Nephron (organoid): ENCODE measurements at regions not wholly inside any gene's neighbourhood (a gene's known extent, or its start where the extent isn't known, plus 50 kb on each side); places are given as distances from the start of the nearest gene placed in this dataset.

Source experiments
- H3K27ac Mint-ChIP-seq, 3 experiments: 2 replicates each; pipeline ENCODE4 v1.8.0; 2020; ENCODE audit warnings: mixed read lengths in 3 of 3, mild to moderate bottlenecking in 2 of 3, moderate library complexity in 1 of 3
- H3K27me3 Mint-ChIP-seq: 2 replicates; pipeline ENCODE4 v1.8.0; 2021; ENCODE audit warnings: low read depth, mild to moderate bottlenecking, moderate library complexity, mixed read lengths
- H3K36me3 Mint-ChIP-seq: 2 replicates; pipeline ENCODE4 v1.8.0; 2020; ENCODE audit warnings: low read depth, mixed read lengths
- H3K4me1 Mint-ChIP-seq: 2 replicates; pipeline ENCODE4 v1.8.0; 2020; ENCODE audit warnings: mixed read lengths
- H3K4me3 Mint-ChIP-seq, 3 experiments: 2 replicates each; pipeline ENCODE4 v1.8.0; 2020; ENCODE audit warnings: mild to moderate bottlenecking in 3 of 3, mixed read lengths in 3 of 3, moderate library complexity in 2 of 3
- H3K9me3 Mint-ChIP-seq: 2 replicates; pipeline ENCODE4 v1.8.0; 2020; ENCODE audit warnings: mixed read lengths
- CTCF ChIP-seq, 3 experiments: fragments of 200-600 bp; sonication (generic); IDR thresholded peaks; one replicate each; pipeline ENCODE4 v1.5.0; 2021; ENCODE audit warnings: antibody characterized with exemption in 3 of 3; ENCODE audit not compliant: unreplicated experiment in 3 of 3

- Mint-ChIP-seq H3K27me3 (no peaks in the 10 kb centered on the region), H3K4me3 (no peak overlapping the region), H3K9me3 (no peaks in the 10 kb centered on the region), H3K4me1 (no peaks in the 10 kb centered on the region), H3K27ac (no peak overlapping the region), H3K36me3 (no peaks in the 10 kb centered on the region)
- TF ChIP-seq CTCF (IDR thresholded peaks at IDR 0.05; ENCODE audit: unreplicated experiment in 3 of 3) = no peak
Measured at GRCh38 chr1:188277771-188278170, 1449.0 kb downstream of the PLA2G4A start.

GRCh38 chr1:188281921-188282320 lies 1453.2 kb downstream of the PLA2G4A start:
- Mint-ChIP-seq H3K4me1 (no peaks in the 10 kb centered on the region), H3K27ac (no peak overlapping the region), H3K9me3 (no peaks in the 10 kb centered on the region), H3K36me3 (no peaks in the 10 kb centered on the region), H3K4me3 (no peak overlapping the region), H3K27me3 (no peaks in the 10 kb centered on the region)
- TF ChIP-seq CTCF (IDR thresholded peaks at IDR 0.05; ENCODE audit: unreplicated experiment in 3 of 3) = no peak

GRCh38 chr1:188295157-188295556 lies 1466.4 kb downstream of the PLA2G4A start:
- peak in 1 of 3 experiments; percentile 11 for TF ChIP-seq CTCF (IDR thresholded peaks at IDR 0.05; ENCODE audit: unreplicated experiment in 3 of 3)
- peak overlapping the region; percentile 55 to 84 (median 65) for H3K27ac Mint-ChIP-seq
- no peaks in the 10 kb centered on the region for H3K27me3 Mint-ChIP-seq
- H3K9me3 Mint-ChIP-seq = peaks cover 3% of the 10 kb centered on the region
- peaks cover 10% of the 10 kb centered on the region for H3K4me1 Mint-ChIP-seq
- H3K36me3 Mint-ChIP-seq = no peaks in the 10 kb centered on the region
- no peak overlapping the region for H3K4me3 Mint-ChIP-seq

- H3K9me3 Mint-ChIP-seq = peaks cover 13% of the 10 kb centered on the region
- no peaks in the 10 kb centered on the region for H3K36me3 Mint-ChIP-seq
- H3K27me3 Mint-ChIP-seq = no peaks in the 10 kb centered on the region
- H3K4me3 Mint-ChIP-seq = no peak overlapping the region
- no peak overlapping the region for H3K27ac Mint-ChIP-seq
- no peaks in the 10 kb centered on the region for H3K4me1 Mint-ChIP-seq
- TF ChIP-seq CTCF (IDR thresholded peaks at IDR 0.05; ENCODE audit: unreplicated experiment in 3 of 3) = no peak
Measured at GRCh38 chr1:188302746-188303145, 1474.0 kb downstream of the PLA2G4A start.

GRCh38 chr1:188314557-188315137 lies 1485.9 kb downstream of the PLA2G4A start:
- H3K27ac Mint-ChIP-seq = peak overlapping the region in 1 of 3 experiments; percentile 28
- no peaks in the 10 kb centered on the region for H3K9me3 Mint-ChIP-seq
- H3K4me3 Mint-ChIP-seq = no peak overlapping the region
- no peaks in the 10 kb centered on the region for H3K36me3 Mint-ChIP-seq
- TF ChIP-seq CTCF (IDR thresholded peaks at IDR 0.05; ENCODE audit: unreplicated experiment in 3 of 3) = no peak
- H3K27me3 Mint-ChIP-seq = no peaks in the 10 kb centered on the region
- no peaks in the 10 kb centered on the region for H3K4me1 Mint-ChIP-seq

- no peaks in the 10 kb centered on the region for H3K4me1 Mint-ChIP-seq
- no peak overlapping the region for H3K4me3 Mint-ChIP-seq
Measured at GRCh38 chr1:188317894-188318293, 1489.1 kb downstream of the PLA2G4A start.

More at GRCh38 chr1:188317894-188318293, 1489.1 kb downstream of the PLA2G4A start:
- Mint-ChIP-seq H3K9me3 (no peaks in the 10 kb centered on the region), H3K36me3 (no peaks in the 10 kb centered on the region), H3K27ac (no peak overlapping the region), H3K27me3 (no peaks in the 10 kb centered on the region)
- no peak for TF ChIP-seq CTCF (IDR thresholded peaks at IDR 0.05; ENCODE audit: unreplicated experiment in 3 of 3)
